ENCODE measurements at regions not wholly inside any gene's neighbourhood (a gene's known extent, or its start where the extent isn't known, plus 50 kb on each side); places are given as distances from the start of the nearest gene placed in this dataset.

Small RNA genes lying in the stretch of these regions (microRNA-seq; reads per million reads assigned to microRNA genes)
- gene MIR5186 = 0 reads per million in 2 donors
